HG02642 (cell line): ENCODE measurements at regions not wholly inside any gene's neighbourhood (a gene's known extent, or its start where the extent isn't known, plus 50 kb on each side); places are given as distances from the start of the nearest gene placed in this dataset.

Source experiments
- ATAC-seq: cut with Tn5 transposase; IDR thresholded peaks from one replicate; pipeline ENCODE4 v1.9.1; 2021; ENCODE audit warnings: mild to moderate bottlenecking; ENCODE audit not compliant: unreplicated experiment, poor library complexity

DNA sequence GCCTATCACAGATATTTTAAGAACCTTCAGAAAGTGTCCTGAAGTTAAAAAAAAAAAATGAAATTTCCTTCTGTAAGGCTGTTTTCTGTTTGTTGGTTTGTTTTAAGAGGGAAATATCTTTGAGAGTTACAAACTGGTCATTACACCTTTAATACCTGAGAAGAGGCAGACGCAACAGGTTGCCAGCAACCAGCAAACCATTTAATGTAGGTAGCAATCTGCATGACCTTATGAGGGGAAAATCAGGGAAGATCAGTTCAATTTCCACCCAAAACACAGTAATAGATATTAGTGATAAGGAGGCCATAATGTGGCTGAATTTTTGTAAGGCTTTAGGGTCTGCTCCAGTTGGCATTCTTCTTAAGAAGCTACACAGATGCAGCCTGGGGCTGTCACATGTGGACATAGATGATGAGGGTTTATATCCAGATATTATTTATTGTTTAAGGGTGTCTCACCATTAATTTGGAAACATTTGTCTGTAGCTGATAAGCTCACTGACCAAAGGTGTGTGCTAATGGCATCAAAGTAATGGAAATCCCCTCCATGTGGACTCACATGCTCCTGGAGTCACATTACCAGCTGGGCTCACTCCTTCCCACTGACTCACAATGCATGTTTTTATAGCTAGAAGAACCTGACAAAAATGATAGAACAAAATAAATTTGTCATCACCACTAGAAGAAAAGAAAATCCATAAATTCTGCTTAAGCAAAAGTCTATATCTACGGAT is 83.5 kb upstream of the DTNA start:
- no peak for ATAC-seq

DNA sequence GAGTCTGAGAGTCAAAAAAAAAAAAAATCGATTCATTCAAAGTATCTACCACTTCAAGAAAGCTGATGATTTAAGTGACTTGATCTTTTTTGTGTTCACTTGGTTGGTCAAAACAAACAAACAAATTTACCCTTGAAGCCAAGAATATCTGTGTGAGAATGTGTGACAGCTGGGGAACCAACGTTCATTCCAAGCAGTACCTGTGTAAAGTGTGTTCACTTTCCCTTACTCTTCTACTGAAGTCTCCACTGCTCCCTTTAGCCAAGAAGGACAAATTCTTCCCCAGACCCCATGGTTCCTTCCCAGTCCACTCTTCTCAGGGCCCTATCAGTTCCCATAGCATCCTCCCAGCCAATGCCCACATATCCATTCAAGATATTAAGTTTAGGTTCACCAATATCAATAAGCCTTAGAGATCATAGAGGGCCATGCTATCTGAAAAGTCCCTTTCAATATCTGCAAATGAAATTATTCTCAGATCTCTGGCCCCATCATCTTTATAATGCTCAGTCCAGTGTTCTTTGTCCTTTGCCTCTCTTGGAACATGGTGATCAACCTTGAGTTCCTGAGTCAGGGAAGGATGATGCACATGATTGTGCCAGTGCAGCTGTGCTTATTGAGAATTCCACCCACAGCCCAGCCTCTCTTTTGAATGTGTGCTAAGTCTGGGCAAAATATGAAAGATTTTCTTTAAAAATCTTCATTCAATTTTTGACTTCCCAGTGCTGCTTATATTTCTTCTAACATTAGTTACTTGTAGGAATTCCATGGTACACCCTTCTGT is 82.8 kb upstream of the DTNA start:
- ATAC-seq, result no peak

DNA sequence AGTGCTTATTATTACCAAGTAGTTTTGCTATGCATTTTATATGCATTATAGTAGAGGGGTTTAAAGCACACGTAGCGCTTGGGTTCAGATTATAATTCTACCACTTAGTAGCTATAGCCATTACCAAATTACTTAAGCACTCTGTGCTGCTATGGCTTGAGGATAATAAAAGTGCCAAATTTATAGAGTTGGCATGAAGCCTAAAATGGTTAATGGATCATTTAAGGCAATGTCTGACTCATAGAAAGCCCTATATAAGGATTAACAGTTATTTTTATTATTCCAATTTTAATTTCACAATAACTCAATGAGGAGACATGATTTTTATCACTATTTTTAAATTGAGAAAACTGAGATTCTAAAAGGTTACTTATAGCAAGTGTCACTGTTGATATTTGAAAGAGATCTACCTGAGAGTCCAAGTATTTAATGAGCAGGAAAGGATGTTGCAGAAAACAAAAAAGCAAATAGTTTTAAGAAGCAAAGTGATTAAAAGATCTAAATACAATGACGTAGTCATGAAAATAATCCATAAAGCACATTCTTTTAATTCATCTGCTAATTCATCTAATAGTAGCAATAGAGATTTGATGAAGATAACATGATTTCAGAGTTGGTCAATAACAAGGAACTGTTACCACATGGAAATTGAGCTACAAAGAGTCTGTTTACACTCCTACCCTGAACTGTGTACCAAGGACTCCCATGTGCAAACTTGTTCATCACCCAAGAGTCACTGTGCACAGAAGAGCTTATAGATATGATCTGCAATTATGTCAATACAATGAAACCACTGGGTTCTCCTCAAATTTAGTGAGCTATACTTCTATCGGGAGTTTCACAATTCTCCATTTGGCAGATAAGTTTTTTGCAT is 78.8 kb upstream of the DTNA start:
- ATAC-seq, result no peak

DNA sequence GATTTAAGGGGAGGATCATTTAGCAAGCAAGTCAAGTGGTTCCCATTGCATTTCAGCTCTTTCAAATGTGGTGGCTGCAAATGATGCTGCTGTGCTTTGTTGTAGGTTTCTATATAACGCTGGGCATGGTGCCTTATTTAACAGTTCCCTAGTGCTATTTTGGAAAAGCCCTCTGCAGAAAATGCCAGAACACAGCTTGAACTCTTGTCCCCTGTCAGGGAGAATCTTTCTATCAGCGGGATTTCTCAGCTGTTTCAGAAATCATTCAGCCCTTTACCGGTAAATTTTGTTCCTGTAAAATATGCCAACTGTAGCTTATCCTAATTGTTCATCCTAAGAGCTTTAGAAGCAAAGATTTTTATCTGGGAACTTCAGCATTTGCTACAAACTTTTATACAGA is 77.8 kb upstream of the DTNA start:
- no peak for ATAC-seq

DNA sequence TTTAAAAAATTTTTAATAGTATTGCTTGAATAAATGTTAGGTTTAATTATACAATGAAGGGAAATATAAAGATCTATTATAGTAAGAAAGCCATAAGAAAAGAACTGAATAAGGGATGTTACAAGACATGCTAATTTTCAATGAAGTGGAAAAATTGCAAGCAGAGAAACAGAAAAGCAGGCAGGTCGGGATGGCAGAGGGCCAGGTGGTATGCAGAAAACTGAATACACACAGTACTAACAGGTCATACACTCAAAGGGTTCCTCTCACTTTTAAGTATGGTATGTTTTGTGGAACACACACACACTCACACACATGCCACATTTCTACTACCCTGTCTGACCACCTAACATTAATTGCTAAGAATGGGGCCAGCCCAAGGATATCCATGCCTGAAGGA is 76.7 kb upstream of the DTNA start:
- no peak for ATAC-seq

DNA sequence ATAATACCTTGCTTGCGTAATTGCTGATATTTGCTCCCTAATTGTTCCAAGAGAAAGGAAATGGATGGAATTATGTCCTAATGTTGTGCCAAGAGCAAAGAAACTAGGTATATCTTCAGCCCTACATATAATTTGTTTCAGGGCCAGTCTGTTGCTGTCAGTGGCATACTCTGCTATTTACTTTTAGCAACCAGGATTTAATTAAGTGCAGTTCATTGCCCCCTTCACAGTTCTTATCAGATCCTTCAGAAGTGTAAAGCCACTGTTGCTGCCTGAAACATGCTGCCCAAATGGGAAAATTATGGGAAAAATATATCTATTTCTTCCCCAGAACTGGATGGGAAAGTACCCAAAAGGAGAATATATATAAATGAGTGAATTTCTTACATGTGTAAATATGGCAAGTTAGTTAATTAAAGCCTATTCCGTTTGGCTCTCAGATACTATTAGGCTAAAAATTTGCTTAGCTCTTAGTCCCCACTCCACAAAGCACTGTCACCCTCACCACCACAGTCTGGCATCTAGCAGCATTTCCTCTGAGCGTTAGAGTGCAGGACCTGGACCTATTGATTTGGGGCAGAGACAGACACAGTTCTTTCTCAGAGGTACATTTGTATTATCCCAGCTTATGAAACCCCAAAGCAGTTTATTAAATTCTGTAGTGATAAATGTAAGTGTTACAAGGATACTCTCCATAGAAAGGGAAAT is 72.8 kb upstream of the DTNA start:
- no peak for ATAC-seq

DNA sequence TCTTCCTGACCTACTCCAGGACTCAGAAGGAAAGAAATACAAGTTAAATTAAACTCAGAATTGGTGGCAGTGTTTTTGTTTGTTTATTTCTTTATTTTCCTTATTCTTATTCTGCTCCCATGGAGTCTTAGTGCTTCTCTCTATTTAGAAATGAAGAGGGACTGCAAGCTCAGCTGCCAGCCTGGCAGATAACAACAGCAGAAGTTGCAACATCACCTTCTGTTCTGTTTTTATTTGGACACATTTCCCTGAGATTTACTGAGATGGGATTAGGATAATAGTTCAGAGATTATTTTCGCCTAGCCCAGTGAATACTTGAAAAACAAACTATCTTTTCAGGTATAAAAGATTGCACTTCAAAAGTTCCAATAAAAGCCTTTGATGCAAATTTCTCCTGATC is 70.4 kb upstream of the DTNA start:
- no peak for ATAC-seq

DNA sequence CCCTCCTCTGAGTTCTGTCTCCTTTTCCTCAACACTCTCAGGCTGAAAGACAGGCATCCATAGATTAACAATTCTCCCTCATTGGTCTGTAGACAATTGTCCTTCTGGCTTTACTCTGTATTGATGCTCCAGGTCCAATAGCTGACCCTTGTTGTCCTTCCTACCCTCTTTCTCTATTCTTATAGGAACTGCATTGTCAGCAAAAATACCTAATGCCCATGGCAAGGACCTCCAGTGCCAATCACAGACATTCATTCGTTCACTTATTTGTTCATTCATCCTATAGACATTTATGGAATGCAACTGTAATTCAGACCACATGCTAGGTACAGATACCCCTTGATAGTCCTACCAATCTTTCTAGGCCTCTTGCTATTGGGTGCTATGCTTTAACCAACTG is 69.8 kb upstream of the DTNA start:
- no peak for ATAC-seq

DNA sequence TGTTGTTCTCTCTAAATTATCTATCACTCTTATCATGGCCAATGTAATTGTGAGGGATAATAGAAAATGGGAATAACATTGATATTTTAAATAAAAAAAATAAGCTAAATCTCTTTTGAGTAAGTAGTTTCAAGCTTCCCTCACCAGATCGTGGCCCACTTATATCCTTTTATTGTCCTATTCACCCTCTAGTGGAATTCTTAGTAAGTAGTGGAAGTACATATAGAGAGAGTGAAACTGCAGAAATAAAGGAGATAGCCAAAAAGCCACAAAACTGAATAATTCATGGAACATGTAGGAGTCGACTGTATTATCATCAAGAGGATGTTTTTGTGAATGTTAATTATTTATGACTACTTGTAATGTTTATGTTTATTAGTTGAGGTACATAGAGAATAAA is 66.1 kb upstream of the DTNA start:
- no peak for ATAC-seq

DNA sequence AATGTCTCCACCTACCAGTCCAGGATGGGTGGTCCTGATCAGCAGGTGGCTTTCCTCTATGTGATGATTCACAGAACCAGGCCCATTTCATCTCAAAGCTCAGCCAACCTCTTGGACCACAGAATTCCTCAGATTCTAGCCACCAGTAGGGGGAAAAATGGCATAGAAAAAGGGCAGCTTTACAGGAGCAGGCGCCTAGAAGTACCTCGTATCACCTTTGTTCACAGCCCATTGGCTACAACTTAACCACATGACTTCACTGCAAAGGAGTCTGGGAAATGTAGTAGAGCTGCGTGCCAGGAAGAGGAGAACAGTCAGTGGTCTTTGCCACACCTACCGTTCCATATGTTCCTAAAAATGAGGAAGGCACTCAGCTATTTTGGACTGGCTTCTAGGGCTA is 62.8 kb upstream of the DTNA start:
- ATAC-seq, result peak; percentile 81

DNA sequence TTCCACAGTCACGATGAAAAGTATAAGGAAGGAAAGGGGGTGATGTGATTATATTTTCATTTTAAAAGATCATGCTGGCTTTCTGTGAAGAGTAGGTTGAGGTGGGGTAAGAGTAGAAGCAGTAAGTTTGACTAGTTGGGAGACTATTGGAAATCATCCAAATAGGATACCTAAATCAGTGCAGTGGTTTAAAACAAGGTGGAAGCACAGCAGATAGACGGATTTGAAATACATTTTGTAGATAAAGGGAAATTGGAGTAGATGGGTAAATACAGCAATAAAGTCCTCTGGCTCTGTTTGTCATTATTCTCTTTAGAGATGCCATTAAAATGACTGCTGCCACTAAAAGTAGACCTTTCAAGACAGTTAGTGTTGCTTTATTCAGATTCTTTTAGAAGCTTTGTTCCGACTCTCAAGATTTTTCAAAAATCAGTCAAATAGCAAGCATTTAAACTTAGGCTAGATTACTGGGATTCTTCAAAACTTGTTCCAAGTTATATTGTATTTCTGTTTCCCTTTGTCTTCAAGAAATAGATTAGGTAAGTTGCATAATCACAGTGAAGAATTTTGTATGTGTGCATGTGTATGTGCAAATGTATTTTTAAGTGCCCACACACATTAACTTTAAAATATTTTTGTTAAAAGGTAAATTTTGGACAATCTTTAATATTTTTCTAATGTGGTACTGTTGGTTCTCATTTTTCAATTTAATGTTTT is 61.7 kb upstream of the DTNA start:
- no peak for ATAC-seq

DNA sequence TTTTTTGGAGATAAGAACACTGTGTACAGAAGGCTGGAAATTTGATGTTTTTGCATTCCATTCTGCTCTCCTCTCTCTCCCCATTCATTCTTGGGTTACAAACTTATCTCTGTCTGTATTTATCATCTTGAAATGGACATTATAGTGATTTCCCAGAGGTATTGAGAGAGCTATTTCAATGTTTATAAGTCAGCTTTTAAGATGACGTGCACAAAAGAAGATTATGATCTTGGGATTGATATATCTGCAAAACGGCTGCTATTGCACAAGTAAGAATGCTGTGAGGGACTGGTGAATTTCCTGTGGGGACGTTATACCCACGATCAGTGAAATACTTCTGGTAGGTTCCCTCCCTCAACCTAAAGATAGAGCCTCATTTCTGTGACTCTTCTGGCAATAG is 61.0 kb upstream of the DTNA start:
- no peak for ATAC-seq

DNA sequence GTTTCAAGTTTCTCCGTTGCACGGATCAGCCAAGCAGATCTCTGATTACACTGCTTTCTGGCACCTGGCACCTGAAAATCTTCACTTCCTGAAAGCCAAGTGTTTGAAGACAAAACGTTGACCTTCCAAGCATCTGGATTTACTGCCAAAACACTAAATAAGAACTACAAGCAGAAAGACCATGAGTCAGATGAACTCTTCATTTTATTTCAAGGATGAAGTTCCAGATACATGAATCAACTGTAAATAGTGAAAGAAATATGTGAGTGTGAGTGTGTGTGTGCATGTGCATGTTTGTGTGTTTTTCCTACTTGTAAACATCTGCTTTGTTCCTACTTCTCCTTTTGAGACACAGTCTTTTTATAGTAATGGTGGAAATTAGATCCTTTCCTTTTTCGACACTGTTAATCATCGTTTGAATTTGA is 60.0 kb upstream of the DTNA start:
- no peak for ATAC-seq

DNA sequence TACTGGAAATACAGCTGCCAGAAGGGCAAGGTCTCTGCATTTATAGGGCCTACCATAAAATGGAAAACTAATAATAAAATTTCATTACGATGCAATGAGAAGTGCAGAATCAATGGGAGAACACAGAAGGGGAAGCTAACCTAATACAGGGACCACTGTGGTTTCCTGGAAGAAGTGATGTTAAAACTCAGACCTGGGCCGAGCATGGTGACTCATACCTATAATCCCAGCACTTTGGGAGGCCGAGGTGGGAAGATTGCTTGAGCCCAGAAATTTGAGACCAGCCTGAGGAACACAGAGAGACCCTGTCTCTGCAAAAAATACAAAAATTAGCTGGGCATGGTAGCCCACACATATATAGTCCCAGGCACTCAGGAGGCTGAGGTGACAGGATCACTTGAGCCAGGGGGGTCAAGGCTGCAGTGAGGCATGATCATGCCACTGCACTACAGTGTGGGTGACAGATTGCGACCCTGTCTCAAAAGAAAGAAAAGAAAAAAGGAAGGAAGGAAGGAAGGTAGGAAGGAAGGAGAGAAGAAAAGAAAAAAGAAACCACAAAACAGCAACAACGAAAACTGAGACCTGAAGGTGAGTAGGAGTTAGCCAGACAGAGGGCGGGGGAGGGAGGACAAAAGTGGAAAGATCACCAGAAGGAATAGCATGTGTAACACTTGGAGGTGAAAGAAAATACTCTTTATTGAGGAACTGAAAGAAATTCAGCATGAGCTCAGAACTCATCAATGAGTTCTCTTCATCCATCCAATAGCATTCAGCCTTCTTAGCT is 58.3 kb upstream of the DTNA start:
- ATAC-seq, result no peak

DNA sequence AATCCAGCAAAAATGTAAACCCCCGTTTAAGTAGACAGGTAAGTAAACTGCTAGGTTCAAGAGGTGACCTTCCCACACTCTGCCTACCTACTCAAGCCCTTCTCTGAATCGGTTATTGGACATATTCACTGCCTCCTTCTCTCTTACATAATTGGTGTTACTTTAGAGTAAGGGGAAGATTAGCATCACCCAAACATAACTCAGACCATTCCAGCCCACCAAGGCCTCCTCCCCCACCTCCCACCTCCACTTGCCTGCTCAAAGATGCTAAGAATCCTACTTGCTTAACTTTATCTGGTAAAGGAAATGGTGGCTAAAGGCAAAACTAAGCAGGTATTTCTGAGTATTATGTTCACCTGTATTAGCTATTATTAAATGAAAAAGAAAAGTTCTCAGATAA is 55.0 kb upstream of the DTNA start:
- no peak for ATAC-seq

DNA sequence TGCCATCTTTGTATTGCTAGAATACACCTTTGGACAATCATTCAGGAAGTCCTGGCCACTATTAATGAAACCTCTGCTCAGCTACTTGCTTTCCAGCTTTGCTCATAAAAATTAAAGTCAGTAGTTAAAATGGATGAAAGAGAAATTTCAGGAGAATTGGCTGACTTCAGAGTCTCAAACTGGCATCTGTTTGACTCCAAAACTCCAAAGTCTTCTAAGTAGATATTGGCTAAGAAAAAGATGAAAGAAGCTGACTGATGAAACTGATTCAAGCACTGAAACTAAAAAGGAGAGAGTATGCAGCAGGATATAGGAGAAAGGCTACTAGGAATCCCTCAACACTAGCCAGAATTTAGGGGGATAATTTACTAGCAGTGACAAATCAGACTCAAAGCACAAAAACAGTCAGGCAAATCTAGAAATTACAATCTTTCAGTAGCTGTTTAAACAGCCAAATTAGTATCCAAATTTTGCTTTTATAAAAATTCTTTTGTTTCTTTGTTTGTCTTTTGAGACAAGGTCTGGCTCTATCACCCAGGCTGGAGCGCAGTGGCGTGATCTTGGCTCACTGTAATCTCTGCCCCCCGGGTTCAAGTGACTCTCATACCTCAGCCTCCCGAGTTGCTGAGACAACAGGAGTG is 52.1 kb upstream of the DTNA start:
- ATAC-seq, result no peak

DNA sequence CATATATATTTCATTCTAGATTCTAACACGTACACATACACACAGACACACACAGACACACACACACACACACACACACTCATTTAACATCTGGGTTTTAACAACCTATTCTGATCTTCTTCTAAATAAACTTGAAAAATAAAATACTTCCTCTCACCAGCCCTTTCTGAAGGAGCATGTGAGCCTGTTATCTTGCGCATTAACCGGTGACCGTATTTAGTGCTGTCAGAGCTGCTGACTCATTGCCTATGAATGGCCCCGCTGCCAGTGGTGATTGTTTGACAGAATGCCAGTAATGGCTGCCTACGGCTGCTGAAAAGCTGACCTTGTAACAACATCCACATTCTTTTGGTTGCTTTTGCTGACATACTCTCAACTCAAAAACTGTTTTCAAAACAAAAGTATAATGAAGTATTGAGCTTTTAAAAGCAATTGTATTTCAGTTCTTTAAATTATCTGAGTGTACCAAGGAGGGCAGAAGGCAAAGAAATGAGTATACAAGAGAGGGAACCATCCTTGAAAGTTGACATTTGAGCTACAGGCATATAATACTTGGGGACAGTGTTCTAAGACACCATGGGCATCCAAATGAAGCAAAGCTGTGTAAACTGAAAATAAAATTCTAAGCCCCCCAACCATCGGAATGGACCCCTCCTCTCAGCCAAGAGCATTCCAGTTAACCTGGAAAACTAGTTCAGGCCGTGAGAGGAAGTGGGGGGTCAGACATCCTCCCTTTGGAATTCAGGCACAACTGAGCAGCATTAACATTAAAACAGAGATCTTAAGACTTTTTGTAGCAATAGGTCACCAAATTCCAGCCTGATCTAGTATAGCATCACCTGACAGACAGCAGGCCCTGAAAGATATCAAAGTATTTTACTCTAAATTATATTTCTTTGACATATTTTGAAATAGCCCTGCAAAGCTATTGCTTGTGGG is 50.2 kb upstream of the DTNA start:
- no peak for ATAC-seq
